OCI-M2 (cell line): ENCODE measurements at regions not wholly inside any gene's neighbourhood (a gene's known extent, or its start where the extent isn't known, plus 50 kb on each side); places are given as distances from the start of the nearest gene placed in this dataset.

ENCODE experiments used
- DNase-seq: peaks from one replicate; lab custom pipeline; 2025; ENCODE audit not compliant: unreplicated experiment; lab: John Stamatoyannopoulos, UW

- DNase-seq: no peak
Observed at GRCh38 chr2:118622913-118623312, 224.5 kb downstream of the EN1 start.

GRCh38 chr2:118622108-118622507, 225.3 kb downstream of the EN1 start:
- DNase-seq: no peak

GRCh38 chr2:118618279-118618678, 229.2 kb downstream of the EN1 start:
- no peak for DNase-seq

GRCh38 chr2:118616432-118616831, 231.0 kb downstream of the EN1 start:
- DNase-seq: no peak

DNA sequence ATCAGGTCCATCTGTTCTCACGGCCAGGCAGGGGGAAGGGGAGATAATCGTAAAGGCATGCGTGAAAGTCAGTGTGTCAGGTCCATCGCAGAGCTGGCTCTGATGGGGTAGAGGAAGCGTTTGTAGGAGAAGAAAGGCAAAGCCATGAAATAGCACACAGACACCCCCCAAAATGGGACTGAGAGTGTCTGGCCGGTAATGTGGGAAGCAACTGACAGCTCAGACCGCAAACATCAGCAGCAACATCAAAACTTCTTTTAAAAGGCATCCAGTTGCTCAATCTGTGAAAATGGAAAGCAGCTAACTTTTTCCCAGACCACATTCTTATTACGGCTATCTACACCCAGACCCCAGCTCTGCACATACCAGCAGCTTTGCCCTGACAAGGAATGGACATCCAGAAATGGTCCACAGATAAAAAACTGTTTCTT, 232.6 kb downstream of the EN1 start:
- DNase-seq: no peak

GRCh38 chr2:118613737-118614136, 233.7 kb downstream of the EN1 start:
- no peak for DNase-seq

DNA sequence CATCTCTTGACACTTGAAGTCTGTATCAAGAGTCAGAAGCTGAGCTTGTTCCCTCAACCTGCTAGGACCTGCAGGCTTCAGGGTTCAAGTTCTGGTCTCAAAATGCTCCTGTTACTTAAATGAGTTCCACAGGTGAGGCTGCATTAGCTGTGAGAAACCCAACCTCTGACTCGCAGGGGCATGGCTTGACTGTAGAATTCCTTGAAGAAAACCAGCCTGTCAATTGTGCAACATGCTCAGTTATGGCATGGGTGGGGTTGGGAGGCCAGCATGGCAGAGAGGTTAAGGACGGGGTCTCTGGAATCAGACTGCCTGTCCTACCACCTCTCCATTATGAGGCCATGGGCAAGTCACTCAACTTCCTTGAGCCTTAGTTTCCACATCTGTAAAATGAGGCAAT, 235.8 kb downstream of the EN1 start:
- DNase-seq: no peak

GRCh38 chr2:118609138-118609537, 238.3 kb downstream of the EN1 start:
- no peak for DNase-seq

GRCh38 chr2:118607641-118608040, 239.8 kb downstream of the EN1 start:
- DNase-seq: no peak

GRCh38 chr2:118604811-118605210, 242.6 kb downstream of the EN1 start:
- DNase-seq: no peak

DNA sequence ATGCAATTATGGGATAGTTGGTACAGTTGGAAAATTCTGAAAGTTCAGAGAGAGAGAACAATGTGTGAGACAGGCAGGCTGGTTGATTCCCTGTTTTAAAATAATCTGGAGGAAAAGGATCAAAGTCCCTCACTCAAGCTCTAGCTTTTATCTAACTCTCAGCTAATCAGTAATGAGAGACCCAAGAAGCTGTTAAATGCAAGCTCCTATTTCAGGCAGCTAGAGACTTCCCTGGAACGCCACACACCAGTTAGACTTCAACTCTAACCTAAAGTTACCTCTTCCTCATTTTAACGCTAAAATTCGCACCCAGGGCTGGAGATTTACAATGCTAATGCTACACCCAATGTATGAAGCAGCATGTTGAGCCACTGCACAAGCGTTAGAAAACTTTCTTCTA, 243.1 kb downstream of the EN1 start:
- DNase-seq: no peak

- no peak for DNase-seq
Observed at GRCh38 chr2:118599141-118599540, 248.3 kb downstream of the EN1 start.

GRCh38 chr2:118596620-118597019, 250.8 kb downstream of the EN1 start:
- DNase-seq: no peak

- no peak for DNase-seq
Observed at GRCh38 chr2:118593257-118593656, 254.2 kb downstream of the EN1 start.

DNA sequence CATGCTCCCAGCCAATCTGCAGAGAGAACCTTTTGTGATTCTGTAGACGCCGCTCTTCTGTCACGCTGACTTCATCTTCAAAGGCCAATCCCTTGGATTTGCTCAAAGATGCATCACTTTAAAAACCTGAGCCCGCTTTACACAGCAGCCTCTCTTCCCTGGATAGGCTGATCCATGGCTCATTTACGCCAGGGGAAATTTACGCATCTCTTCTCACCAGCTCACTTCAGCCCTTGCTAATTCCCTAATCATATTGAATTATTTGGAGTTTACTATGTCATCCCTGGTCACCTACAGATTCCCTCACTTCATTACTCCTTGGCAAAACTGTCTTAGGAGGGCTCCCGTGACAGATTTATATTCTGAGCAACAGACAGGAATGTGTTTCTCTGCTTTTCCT, 256.2 kb downstream of the EN1 start:
- DNase-seq: no peak

DNA sequence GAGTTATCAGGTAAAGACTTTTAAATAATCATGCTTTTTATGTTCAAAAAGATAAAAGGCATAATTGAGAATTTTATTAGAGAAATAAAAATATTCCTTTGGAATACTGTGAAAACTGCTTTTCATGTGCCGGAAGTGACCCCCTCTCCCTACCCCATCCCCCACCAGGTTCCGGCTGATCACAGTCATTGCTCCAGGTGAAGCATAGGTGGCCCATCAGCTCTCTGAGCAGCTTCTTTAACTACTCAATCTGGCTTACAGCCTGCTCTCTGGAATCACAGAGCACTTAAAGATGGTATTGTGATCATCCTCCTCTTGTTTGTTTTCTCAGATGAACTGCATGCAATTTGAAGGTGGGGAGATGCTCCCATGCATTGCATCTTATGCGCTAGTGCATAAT, 257.7 kb downstream of the EN1 start:
- DNase-seq: no peak

DNA sequence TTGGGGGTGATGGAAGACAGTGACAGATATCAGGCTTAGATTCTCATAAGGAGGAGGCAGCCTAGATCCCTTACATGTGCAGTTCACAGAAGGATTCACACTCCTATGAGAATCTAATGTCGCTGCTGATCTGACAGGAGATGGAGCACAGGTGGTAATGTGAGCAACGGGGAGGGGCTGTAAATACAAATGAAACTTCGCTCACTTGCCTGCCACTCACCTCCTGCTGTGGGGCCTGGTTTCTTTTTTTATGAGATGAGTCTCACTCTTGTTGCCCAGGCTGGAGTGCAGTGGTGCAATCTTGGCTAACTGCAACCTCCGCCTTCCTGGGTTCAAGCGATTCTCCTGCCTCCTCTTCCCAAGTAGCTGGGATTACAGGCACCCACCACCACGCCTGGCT, 258.6 kb downstream of the EN1 start:
- no peak for DNase-seq

- DNase-seq: no peak
Observed at GRCh38 chr2:118586312-118586711, 261.1 kb downstream of the EN1 start.

GRCh38 chr2:118584877-118585276, 262.6 kb downstream of the EN1 start:
- DNase-seq: no peak

GRCh38 chr2:118584062-118584749, 263.2 kb downstream of the EN1 start:
- no peak for DNase-seq

GRCh38 chr2:118582058-118582457, 265.4 kb downstream of the EN1 start:
- no peak for DNase-seq

DNA sequence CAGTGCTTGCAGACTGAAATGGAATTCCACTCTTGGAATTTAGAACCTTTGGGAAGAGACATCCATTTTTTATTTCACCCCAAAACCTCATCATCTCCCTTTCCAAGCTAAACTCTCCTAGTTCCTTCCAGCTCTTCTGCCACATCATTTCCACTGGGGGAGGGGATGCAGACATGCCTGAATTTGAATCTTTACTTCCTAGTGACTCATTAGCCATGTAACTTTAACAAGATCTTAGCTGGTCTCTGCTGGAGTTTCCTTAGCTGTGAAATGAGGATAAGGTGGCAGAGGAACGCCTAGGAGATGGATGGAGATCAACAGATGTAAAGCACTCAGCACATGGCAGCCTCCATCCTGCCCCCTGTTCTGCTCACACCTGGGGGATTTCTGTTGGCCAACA, 266.8 kb downstream of the EN1 start:
- no peak for DNase-seq

- DNase-seq: no peak
Observed at GRCh38 chr2:118580107-118580506, 267.3 kb downstream of the EN1 start.
